ENCODE measurements at regions not wholly inside any gene's neighbourhood (a gene's known extent, or its start where the extent isn't known, plus 50 kb on each side); places are given as distances from the start of the nearest gene placed in this dataset.

GRCh38 chr22:27681037-27681436 is 120.5 kb downstream of the MN1 start:
- H3K4me3 ChIP-seq (ENCODE audit: extremely low read depth in 1 of 4, insufficient read depth in 2 of 4, low read depth in 3 of 4, low read length in 4 of 4) = no peak overlapping the region
- peak overlapping the region; percentile 18; the same call in 1 of the 2 replicates for H2BK5ac ChIP-seq (ENCODE audit: low read depth, low read length)
- H3K79me1 ChIP-seq (ENCODE audit: low read depth, low read length) = peaks cover 12% of the 10 kb centered on the region
- no peaks in the 10 kb centered on the region for H3K79me2 ChIP-seq (ENCODE audit: control insufficient read depth in 1 of 2, insufficient read depth in 2 of 2, low read length in 2 of 2)
- no peak overlapping the region for H3K56ac ChIP-seq (replicated peaks; ENCODE audit: insufficient read length, low read depth, low read length)
- 86% methylated on average over 3 of the region's 3 CpGs; no CpG with 5 or more reads in 1 of the 2 experiments for WGBS, 2 experiments (ENCODE audit: extremely low coverage in 1 of 2, insufficient coverage in 1 of 2, insufficient read length in 1 of 2, insufficient replicate concordance in 2 of 2, low coverage in 1 of 2, low lambda C conversion rate in 2 of 2, missing lambda C conversion rate in 1 of 2)
- no peak overlapping the region for H3K23ac ChIP-seq (ENCODE audit: insufficient read length)
- no peak overlapping the region for H3K14ac ChIP-seq (ENCODE audit: insufficient read length)
- no peak overlapping the region for H4K5ac ChIP-seq (ENCODE audit: insufficient read length, low read depth, low read length)
- H3K23me2 ChIP-seq (ENCODE audit: low read depth, low read length) = no peaks in the 10 kb centered on the region
- peaks cover 0 to 3% of the 10 kb centered on the region in 2 experiments for H4K20me1 ChIP-seq (replicated peaks in 1 of 2; ENCODE audit: control insufficient read depth in 1 of 2, insufficient read depth in 2 of 2, low read length in 2 of 2)
- peak overlapping the region; percentile 27; the same call in 1 of the 2 replicates for H2BK12ac ChIP-seq (ENCODE audit: low read depth, low read length)
- H3K4me2 ChIP-seq (ENCODE audit: insufficient read depth in 1 of 2, low read depth in 2 of 2, low read length in 2 of 2) = no peak overlapping the region
- FAIRE-seq (no peak), DNase-seq (ENCODE audit: low read depth in 1 of 2, low spot score in 2 of 2) (no peak)
- H4K91ac ChIP-seq (replicated peaks; ENCODE audit: insufficient read length, low read length) = peak overlapping the region; percentile 4
- peaks cover 0 to 4% (median 0%) of the 10 kb centered on the region in 4 experiments; a peak in 2 of 8 replicates for H3K36me3 ChIP-seq (ENCODE audit: control insufficient read depth in 2 of 4, insufficient read depth in 4 of 4, low read length in 3 of 4)
- H2BK120ac ChIP-seq (replicated peaks; ENCODE audit: low read depth, low read length) = no peak overlapping the region
- no peak overlapping the region for H4K8ac ChIP-seq (ENCODE audit: extremely low read depth, insufficient read depth, low read length)
- no peak overlapping the region; the same call in 1 of the 2 replicates for H3K18ac ChIP-seq (ENCODE audit: extremely low read depth, low read length)
- peaks cover 0 to 10% (median 7%) of the 10 kb centered on the region in 4 experiments; a peak in 4 of 7 replicates for H3K4me1 ChIP-seq (replicated peaks in 1 of 4; ENCODE audit: control insufficient read depth in 3 of 4, insufficient read depth in 4 of 4, low read length in 3 of 4)
- POLR2A ChIA-PET (ENCODE audit: partially characterized antibody) = interaction anchor here (0.7 to 1.4 kb wide), 8 partner anchors 8 to 308 kb away, joined by 3 to 5 read pairs (median 4); no protein-coding TSS in a partner anchor
- H3K9ac ChIP-seq (replicated peaks in 1 of 4; ENCODE audit: extremely low read depth in 1 of 4, low read depth in 3 of 4, low read length in 3 of 4) = no peak overlapping the region; a peak in 2 of 7 replicates
- H2BK15ac ChIP-seq (ENCODE audit: low read length) = no peak overlapping the region; the same call in 1 of the 2 replicates
- H3K27me3 ChIP-seq (replicated peaks in 1 of 4; ENCODE audit: control insufficient read depth in 3 of 4, extremely low read depth in 1 of 4, insufficient read depth in 3 of 4, low read length in 3 of 4) = no peaks in the 10 kb centered on the region
- H3K4ac ChIP-seq (replicated peaks; ENCODE audit: insufficient read length, low read depth, low read length) = no peak overlapping the region
- H3K27ac ChIP-seq (ENCODE audit: low read depth, low read length) = no peak overlapping the region
- CTCF ChIA-PET (ENCODE audit: partially characterized antibody) = interaction anchor here (0.6 to 5.6 kb wide), 19 partner anchors 11 to 431 kb away, joined by 3 to 57 read pairs (median 5); no protein-coding TSS in a partner anchor
- H2AK5ac ChIP-seq (ENCODE audit: low read depth, low read length) = no peak overlapping the region
- no peak overlapping the region for H2AFZ ChIP-seq (ENCODE audit: low read length)
- no peaks in the 10 kb centered on the region for H3K9me3 ChIP-seq (ENCODE audit: insufficient read depth in 2 of 2, low read depth in 1 of 2, low read length in 1 of 2)
- no peak overlapping the region for H2BK20ac ChIP-seq (ENCODE audit: low read length)
- TF ChIP-seq PHF8 (conservative IDR thresholded peaks at IDR 0.05; ENCODE audit: low read depth, low read length) (no peak), GTF2F1 (IDR thresholded peaks at IDR 0.05; ENCODE audit: borderline replicate concordance, low read depth, low read length) (no peak), TEAD4 (IDR thresholded peaks at IDR 0.05; ENCODE audit: low read depth, low read length) (no peak), RBBP5 (IDR thresholded peaks at IDR 0.05; ENCODE audit: borderline replicate concordance, low read depth, low read length) (no peak), SIN3A (conservative IDR thresholded peaks at IDR 0.05 in 1 of 2, IDR thresholded peaks at IDR 0.05 in 1 of 2; ENCODE audit: low read depth in 1 of 2, low read length in 2 of 2) (no peak), KDM1A (IDR thresholded peaks at IDR 0.05; ENCODE audit: borderline replicate concordance, low read length) (no peak), ZNF274 (IDR thresholded peaks at IDR 0.05; ENCODE audit: borderline replicate concordance, extremely low read depth, low read length) (no peak), ASH2L (IDR thresholded peaks at IDR 0.05; ENCODE audit: low read length) (no peak), TAF7 (optimal IDR thresholded peaks at IDR 0.05; ENCODE audit: borderline replicate concordance, low read depth, low read length) (no peak), TBP (IDR thresholded peaks at IDR 0.05; ENCODE audit: low read depth, low read length) (no peak), EP300 (IDR thresholded peaks at IDR 0.05; ENCODE audit: borderline replicate concordance in 1 of 2, low read depth in 2 of 2, low read length in 2 of 2) (no peak), HDAC2 (IDR thresholded peaks at IDR 0.05; ENCODE audit: borderline replicate concordance in 1 of 2, low read depth in 2 of 2, low read length in 2 of 2) (no peak), CTBP2 (IDR thresholded peaks at IDR 0.05; ENCODE audit: borderline replicate concordance, insufficient read depth, insufficient read length, low read length) (no peak)

Measured in H1 (cell line).